Mesendoderm (in vitro differentiated cells): ENCODE measurements at regions not wholly inside any gene's neighbourhood (a gene's known extent, or its start where the extent isn't known, plus 50 kb on each side); places are given as distances from the start of the nearest gene placed in this dataset.

Source experiments
- DNase-seq: peaks from one replicate; pipeline ENCODE4 v3.0.0; 2013
- H2AK5ac ChIP-seq: 2 replicates; pipeline ENCODE4 v1.6.1; 2013; ENCODE audit warnings: low read length, inconsistent platforms
- H2BK120ac ChIP-seq: 2 replicates; pipeline ENCODE4 v1.6.1; 2013; ENCODE audit warnings: low read depth, mild to moderate bottlenecking, low read length, moderate library complexity, mixed read lengths
- H2BK15ac ChIP-seq: replicated peaks from 2 replicates; pipeline ENCODE4 v1.6.1; 2013; ENCODE audit warnings: low read depth, mild to moderate bottlenecking, moderate library complexity
- H2BK5ac ChIP-seq: 2 replicates; pipeline ENCODE4 v1.6.1; 2013; ENCODE audit warnings: low read length, inconsistent platforms
- H3K18ac ChIP-seq: 2 replicates; pipeline ENCODE4 v1.6.1; 2013; ENCODE audit warnings: mild to moderate bottlenecking, low read length, mixed read lengths
- H3K23ac ChIP-seq: one replicate; pipeline ENCODE4 v1.6.1; 2013; ENCODE audit warnings: low read length
- H3K27ac ChIP-seq: 2 replicates; pipeline ENCODE4 v1.5.1; 2013; ENCODE audit warnings: low read depth, mild to moderate bottlenecking, inconsistent platforms, low read length, moderate library complexity
- H3K27me3 ChIP-seq: 2 replicates; pipeline ENCODE4 v1.6.1; 2013; ENCODE audit warnings: low read length, control low read depth, mild to moderate bottlenecking, inconsistent platforms; ENCODE audit not compliant: insufficient read depth, poor library complexity
- H3K36me3 ChIP-seq: 2 replicates; pipeline ENCODE4 v1.6.1; 2013; ENCODE audit warnings: low read length, inconsistent platforms; ENCODE audit not compliant: control insufficient read depth, insufficient read depth
- H3K4ac ChIP-seq: one replicate; pipeline ENCODE4 v1.6.1; 2013; ENCODE audit warnings: low read depth, mild to moderate bottlenecking, low read length, moderate library complexity
- H3K4me1 ChIP-seq: 2 replicates; pipeline ENCODE4 v1.6.1; 2013; ENCODE audit warnings: low read depth, low read length, inconsistent platforms; ENCODE audit not compliant: control insufficient read depth
- H3K4me2 ChIP-seq: 2 replicates; pipeline ENCODE4 v1.6.1; 2013; ENCODE audit warnings: low read length
- H3K4me3 ChIP-seq: 2 replicates; pipeline ENCODE4 v1.5.1; 2013; ENCODE audit warnings: mild to moderate bottlenecking, low read length
- H3K56ac ChIP-seq: one replicate; pipeline ENCODE4 v1.6.1; 2013; ENCODE audit warnings: low read length
- H3K79me1 ChIP-seq: 2 replicates; pipeline ENCODE4 v1.6.1; 2013; ENCODE audit warnings: low read length, inconsistent platforms
- H3K79me2 ChIP-seq: 2 replicates; pipeline ENCODE4 v1.6.1; 2013; ENCODE audit warnings: mild to moderate bottlenecking, low read length; ENCODE audit not compliant: control insufficient read depth, insufficient read depth
- H3K9ac ChIP-seq: 2 replicates; pipeline ENCODE4 v1.6.1; 2013; ENCODE audit warnings: low read length, inconsistent platforms
- H4K5ac ChIP-seq: one replicate; pipeline ENCODE4 v1.6.1; 2013; ENCODE audit warnings: low read length
- H4K8ac ChIP-seq: one replicate; pipeline ENCODE4 v1.6.1; 2013; ENCODE audit warnings: low read depth, mild to moderate bottlenecking, control low read depth, low read length, moderate library complexity
- WGBS: extraction: QIAGEN DNeasy Blood & Tissue Kit; methylation state at CpG from one replicate; pipeline ENCODE4 v1.1.7; 2013; ENCODE audit warnings: low lambda C conversion rate, missing lambda C conversion rate; ENCODE audit not compliant: insufficient coverage; ENCODE audit errors: extremely low coverage; 5-methylcytosine and 5-hydroxymethylcytosine counted together

DNA sequence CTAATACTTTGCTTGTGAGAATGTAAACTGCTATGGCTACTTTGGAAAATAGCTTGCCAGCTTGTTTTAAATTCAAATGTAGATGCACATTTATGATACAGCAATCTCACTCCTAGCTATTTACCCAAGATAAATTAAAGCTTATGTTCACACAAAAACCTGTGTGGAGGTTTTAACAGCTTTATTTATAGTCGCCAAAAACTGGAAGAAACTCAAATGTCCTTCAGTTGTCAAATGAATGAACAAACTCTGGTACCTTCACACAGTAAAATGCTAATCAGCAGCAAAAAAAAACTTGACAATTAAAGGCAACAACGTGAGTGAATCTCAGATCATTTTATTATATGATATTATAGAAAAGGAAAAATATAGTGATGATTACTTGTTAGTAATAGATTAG, 248.6 kb upstream of the NECTIN3 start:
- no peaks in the 10 kb centered on the region for H3K27me3 ChIP-seq
- no peak overlapping the region for H3K4me2 ChIP-seq
- no peak overlapping the region for H2AK5ac ChIP-seq
- no peak overlapping the region for H2BK120ac ChIP-seq
- no peak overlapping the region for H3K4me3 ChIP-seq
- H3K27ac ChIP-seq, result no peak overlapping the region
- H3K18ac ChIP-seq, result no peak overlapping the region
- H3K23ac ChIP-seq, result no peak overlapping the region
- H3K79me1 ChIP-seq, result no peaks in the 10 kb centered on the region
- H3K4ac ChIP-seq, result no peak overlapping the region
- no peaks in the 10 kb centered on the region for H3K4me1 ChIP-seq
- WGBS, result 100% methylated on average over 1 of the region's 2 CpGs
- H3K36me3 ChIP-seq, result no peaks in the 10 kb centered on the region
- H4K5ac ChIP-seq, result no peak overlapping the region
- H2BK15ac ChIP-seq, result no peak overlapping the region
- H3K9ac ChIP-seq, result no peak overlapping the region
- no peak overlapping the region for H3K56ac ChIP-seq
- no peaks in the 10 kb centered on the region for H3K79me2 ChIP-seq
- H4K8ac ChIP-seq, result no peak overlapping the region
- no peak for DNase-seq
- no peak overlapping the region for H2BK5ac ChIP-seq

DNA sequence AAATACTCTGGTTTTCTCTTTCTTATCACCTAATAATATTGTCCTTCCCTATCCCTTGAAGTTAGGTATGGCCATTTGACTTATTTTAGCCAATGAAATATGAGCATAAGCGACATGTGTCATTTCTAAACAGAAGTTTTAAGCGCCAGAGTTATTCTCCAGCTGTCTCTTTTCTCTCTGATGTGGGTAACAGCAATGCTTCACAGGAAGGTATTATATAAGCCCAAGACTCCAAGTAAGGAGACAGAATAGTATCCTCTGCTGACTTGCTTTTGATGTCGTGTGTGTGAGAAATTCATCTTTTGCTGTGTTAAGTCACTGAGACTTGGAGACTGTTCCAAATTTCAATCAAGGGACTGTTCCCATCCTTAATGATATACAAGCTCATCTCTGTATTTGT, 224.6 kb upstream of the NECTIN3 start:
- H3K23ac ChIP-seq, result no peak overlapping the region
- no peaks in the 10 kb centered on the region for H3K4me1 ChIP-seq
- no peak overlapping the region for H3K18ac ChIP-seq
- no peak overlapping the region for H4K8ac ChIP-seq
- H2BK15ac ChIP-seq, result no peak overlapping the region
- H3K56ac ChIP-seq, result no peak overlapping the region
- H3K36me3 ChIP-seq, result no peaks in the 10 kb centered on the region
- H3K4ac ChIP-seq, result no peak overlapping the region
- H3K79me2 ChIP-seq, result no peaks in the 10 kb centered on the region
- H3K27ac ChIP-seq, result no peak overlapping the region
- no peak overlapping the region for H3K9ac ChIP-seq
- no peaks in the 10 kb centered on the region for H3K79me1 ChIP-seq
- H3K27me3 ChIP-seq, result no peaks in the 10 kb centered on the region
- no CpG with 5 or more reads among the region's 3 CpGs for WGBS
- no peak overlapping the region for H2BK5ac ChIP-seq
- H4K5ac ChIP-seq, result no peak overlapping the region
- H3K4me3 ChIP-seq, result no peak overlapping the region
- no peak overlapping the region for H3K4me2 ChIP-seq
- DNase-seq, result no peak
- H2AK5ac ChIP-seq, result no peak overlapping the region
- H2BK120ac ChIP-seq, result no peak overlapping the region

DNA sequence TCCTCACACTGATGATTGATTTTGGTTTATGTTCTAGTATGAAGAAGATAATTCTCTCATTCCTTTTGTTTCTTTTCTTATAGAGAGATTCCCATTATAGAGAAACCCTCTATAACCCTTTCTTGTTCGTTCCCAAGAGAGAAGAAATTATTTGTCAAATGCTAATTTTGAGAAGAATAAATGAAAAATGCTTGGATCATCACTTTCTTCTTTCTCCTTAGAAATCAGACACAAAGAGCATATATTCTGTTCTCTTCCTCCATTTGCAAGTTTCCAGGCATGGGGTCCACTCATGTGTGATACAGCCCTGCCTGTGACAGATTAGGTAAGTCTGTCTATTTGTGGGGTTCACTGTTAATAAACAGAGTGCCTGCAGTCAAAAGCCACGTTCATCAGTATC, 222.6 kb upstream of the NECTIN3 start:
- no peak for DNase-seq
- H3K4me2 ChIP-seq, result no peak overlapping the region
- no peak overlapping the region for H2AK5ac ChIP-seq
- no peak overlapping the region for H3K9ac ChIP-seq
- no peak overlapping the region for H4K8ac ChIP-seq
- H3K4me3 ChIP-seq, result no peak overlapping the region
- H2BK120ac ChIP-seq, result no peak overlapping the region
- no peaks in the 10 kb centered on the region for H3K79me1 ChIP-seq
- H3K36me3 ChIP-seq, result no peaks in the 10 kb centered on the region
- WGBS, result no CpG with 5 or more reads among the region's 2 CpGs
- H3K56ac ChIP-seq, result no peak overlapping the region
- no peak overlapping the region for H2BK5ac ChIP-seq
- H3K79me2 ChIP-seq, result no peaks in the 10 kb centered on the region
- no peaks in the 10 kb centered on the region for H3K27me3 ChIP-seq
- H2BK15ac ChIP-seq, result no peak overlapping the region
- H3K27ac ChIP-seq, result no peak overlapping the region
- no peak overlapping the region for H4K5ac ChIP-seq
- H3K4ac ChIP-seq, result no peak overlapping the region
- H3K4me1 ChIP-seq, result no peaks in the 10 kb centered on the region
- no peak overlapping the region for H3K23ac ChIP-seq
- no peak overlapping the region for H3K18ac ChIP-seq

DNA sequence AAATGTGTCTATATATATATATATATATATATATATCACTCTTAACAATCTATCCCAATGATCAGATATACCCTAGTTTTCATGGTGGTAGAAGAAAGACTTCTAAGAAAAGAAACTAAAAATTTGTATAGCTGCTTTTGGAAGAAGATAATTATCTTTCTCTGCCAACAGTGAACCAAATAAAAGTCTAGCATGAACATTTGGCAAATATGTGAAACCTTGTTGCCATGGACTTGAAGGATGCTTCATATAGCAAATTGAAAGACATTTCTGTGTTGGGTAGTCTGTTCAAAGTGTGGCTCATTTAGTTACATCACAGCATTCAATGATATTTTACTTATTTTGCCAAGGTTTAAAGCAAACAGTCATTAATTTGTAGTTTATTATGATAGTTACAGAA, 219.9 kb upstream of the NECTIN3 start:
- H3K27me3 ChIP-seq, result no peaks in the 10 kb centered on the region
- H3K79me2 ChIP-seq, result no peaks in the 10 kb centered on the region
- no peak overlapping the region for H2BK15ac ChIP-seq
- no peak for DNase-seq
- H3K4me3 ChIP-seq, result no peak overlapping the region
- H3K18ac ChIP-seq, result no peak overlapping the region
- no peaks in the 10 kb centered on the region for H3K79me1 ChIP-seq
- H3K4me1 ChIP-seq, result no peaks in the 10 kb centered on the region
- no peak overlapping the region for H2BK5ac ChIP-seq
- no peak overlapping the region for H3K4ac ChIP-seq
- no peak overlapping the region for H3K23ac ChIP-seq
- H3K36me3 ChIP-seq, result no peaks in the 10 kb centered on the region
- H2AK5ac ChIP-seq, result no peak overlapping the region
- no peak overlapping the region for H3K9ac ChIP-seq
- no peak overlapping the region for H3K27ac ChIP-seq
- H4K5ac ChIP-seq, result no peak overlapping the region
- no peak overlapping the region for H3K56ac ChIP-seq
- H2BK120ac ChIP-seq, result no peak overlapping the region
- H3K4me2 ChIP-seq, result no peak overlapping the region
- no peak overlapping the region for H4K8ac ChIP-seq

DNA sequence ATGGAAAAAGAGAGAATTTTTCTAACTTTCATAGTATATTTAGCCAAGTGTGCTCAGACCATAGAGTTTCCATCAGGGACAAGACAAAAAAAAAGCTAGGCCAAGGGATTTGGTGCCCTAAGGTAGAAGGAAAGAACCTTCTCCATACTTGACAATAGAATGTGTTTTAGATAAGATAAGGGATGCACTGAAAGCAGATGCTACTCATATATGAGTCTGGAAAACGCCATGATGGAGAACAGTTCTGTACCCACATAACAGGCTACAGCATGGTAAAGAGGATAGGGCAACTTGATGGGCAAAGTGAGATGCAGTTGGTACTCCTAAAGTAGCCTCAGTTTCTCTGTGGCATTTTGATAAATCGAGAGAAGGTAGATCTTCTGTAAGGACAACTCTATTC, 216.4 kb upstream of the NECTIN3 start:
- Histone ChIP-seq H2BK15ac (no peak overlapping the region), H3K27me3 (no peaks in the 10 kb centered on the region), H3K4me1 (no peaks in the 10 kb centered on the region), H3K23ac (no peak overlapping the region), H3K79me2 (no peaks in the 10 kb centered on the region), H3K56ac (no peak overlapping the region), H3K36me3 (no peaks in the 10 kb centered on the region), H2BK5ac (no peak overlapping the region), H2BK120ac (no peak overlapping the region), H4K8ac (no peak overlapping the region), H3K4me3 (no peak overlapping the region), H4K5ac (no peak overlapping the region), H3K9ac (no peak overlapping the region), H2AK5ac (no peak overlapping the region), H3K79me1 (no peaks in the 10 kb centered on the region), H3K4me2 (no peak overlapping the region), H3K4ac (no peak overlapping the region), H3K27ac (no peak overlapping the region), H3K18ac (no peak overlapping the region)
- no CpG with 5 or more reads among the region's 2 CpGs for WGBS
- DNase-seq, result no peak

DNA sequence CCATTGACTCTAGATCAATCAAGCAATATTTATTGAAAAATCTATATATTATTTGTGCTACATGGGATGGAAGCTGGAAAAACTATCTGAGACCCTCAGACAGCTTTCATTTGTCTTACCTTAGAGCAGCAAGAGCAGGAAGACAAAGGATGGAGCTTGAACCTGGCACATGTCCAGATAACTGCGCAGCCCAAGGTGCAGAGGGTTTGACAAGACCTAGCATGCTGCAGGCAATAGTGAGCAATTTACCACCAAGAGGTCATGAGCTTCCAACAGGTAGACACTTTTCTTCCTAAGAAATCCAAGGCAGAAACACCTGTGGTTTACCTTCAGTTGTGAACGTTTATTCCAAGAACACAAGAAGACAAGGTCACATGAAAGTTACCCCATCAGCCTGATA, 214.7 kb upstream of the NECTIN3 start:
- no peaks in the 10 kb centered on the region for H3K36me3 ChIP-seq
- no peak overlapping the region for H4K5ac ChIP-seq
- WGBS, result no CpG with 5 or more reads among the region's 2 CpGs
- H3K79me1 ChIP-seq, result no peaks in the 10 kb centered on the region
- H3K56ac ChIP-seq, result no peak overlapping the region
- no peak overlapping the region for H3K18ac ChIP-seq
- H3K79me2 ChIP-seq, result no peaks in the 10 kb centered on the region
- no peak for DNase-seq
- no peak overlapping the region for H2BK120ac ChIP-seq
- no peak overlapping the region for H3K9ac ChIP-seq
- H4K8ac ChIP-seq, result no peak overlapping the region
- no peak overlapping the region for H3K23ac ChIP-seq
- no peak overlapping the region for H2AK5ac ChIP-seq
- no peak overlapping the region for H3K4me3 ChIP-seq
- H2BK5ac ChIP-seq, result no peak overlapping the region
- H3K4ac ChIP-seq, result no peak overlapping the region
- no peak overlapping the region for H3K4me2 ChIP-seq
- H3K27ac ChIP-seq, result no peak overlapping the region
- no peaks in the 10 kb centered on the region for H3K27me3 ChIP-seq
- no peaks in the 10 kb centered on the region for H3K4me1 ChIP-seq
- H2BK15ac ChIP-seq, result no peak overlapping the region
